Erythroblast (primary cell): ENCODE measurements at regions not wholly inside any gene's neighbourhood (a gene's known extent, or its start where the extent isn't known, plus 50 kb on each side); places are given as distances from the start of the nearest gene placed in this dataset.

Experiments used
- GATA1 ChIP-seq: IDR thresholded peaks from 2 replicates; pipeline ENCODE4 v1.6.1; 2011; ENCODE audit warnings: low read depth, mild to moderate bottlenecking, control low read depth, low read length, moderate library complexity
- POLR2A ChIP-seq: IDR thresholded peaks from 2 replicates; pipeline ENCODE4 v1.6.1; 2011; ENCODE audit warnings: mild to moderate bottlenecking, low read length

DNA sequence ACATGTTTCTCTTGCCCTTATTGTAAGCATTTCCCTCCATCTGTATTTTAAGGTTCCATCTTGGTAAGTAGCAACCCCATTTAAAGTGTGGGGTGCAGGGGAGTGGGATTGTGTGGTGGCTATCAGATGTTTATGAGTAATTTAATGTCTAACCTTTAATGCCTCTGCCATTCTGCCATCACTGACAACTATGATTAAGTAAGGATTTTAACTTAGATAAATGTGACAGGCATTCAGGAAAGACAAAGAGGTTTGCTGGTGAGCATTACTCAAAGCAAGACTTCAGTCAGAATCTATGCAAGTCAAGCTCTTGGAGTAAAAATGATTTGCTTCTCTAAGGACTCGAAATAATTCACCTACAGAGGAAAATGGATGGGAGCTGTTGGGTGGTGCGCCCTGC is 143.0 kb downstream of the NXNL2 start:
- TF ChIP-seq POLR2A (no peak), GATA1 (no peak)
